ENCODE measurements at regions not wholly inside any gene's neighbourhood (a gene's known extent, or its start where the extent isn't known, plus 50 kb on each side); places are given as distances from the start of the nearest gene placed in this dataset.

DNA sequence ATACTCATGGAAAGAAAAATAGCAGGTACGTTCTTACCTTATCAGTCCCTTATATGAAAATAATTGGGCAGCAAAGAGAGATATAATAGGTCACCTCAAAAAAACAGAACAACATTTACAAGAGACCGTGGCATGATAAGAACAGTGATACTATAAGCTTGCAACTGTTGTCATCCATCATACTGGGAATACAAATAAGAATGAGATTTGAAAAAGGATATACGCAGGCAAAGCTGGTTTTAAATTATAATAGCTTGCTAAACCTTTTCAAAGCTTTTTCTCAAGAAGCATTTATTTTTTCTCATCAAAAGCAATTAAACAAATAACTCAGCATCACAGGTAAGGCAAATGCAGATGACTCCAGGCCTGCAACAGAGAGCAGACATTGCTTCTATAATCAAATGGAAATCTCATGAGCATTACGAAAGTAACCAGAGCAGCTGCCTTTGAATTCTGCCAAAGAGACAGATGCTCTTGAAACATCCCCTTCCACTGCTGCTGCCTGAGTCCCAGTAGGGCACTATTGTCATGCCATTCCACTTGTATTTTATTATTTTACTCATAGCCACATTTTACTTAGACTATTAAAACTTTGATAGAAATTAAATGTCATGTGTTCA lies 620.6 kb upstream of the GNPDA2 start:
- no peaks in the 10 kb centered on the region for H3K27me3 Mint-ChIP-seq (ENCODE audit: unreplicated experiment)
- no peaks in the 10 kb centered on the region for H3K4me1 Mint-ChIP-seq (ENCODE audit: unreplicated experiment)
- TF ChIP-seq, protein P1, sequence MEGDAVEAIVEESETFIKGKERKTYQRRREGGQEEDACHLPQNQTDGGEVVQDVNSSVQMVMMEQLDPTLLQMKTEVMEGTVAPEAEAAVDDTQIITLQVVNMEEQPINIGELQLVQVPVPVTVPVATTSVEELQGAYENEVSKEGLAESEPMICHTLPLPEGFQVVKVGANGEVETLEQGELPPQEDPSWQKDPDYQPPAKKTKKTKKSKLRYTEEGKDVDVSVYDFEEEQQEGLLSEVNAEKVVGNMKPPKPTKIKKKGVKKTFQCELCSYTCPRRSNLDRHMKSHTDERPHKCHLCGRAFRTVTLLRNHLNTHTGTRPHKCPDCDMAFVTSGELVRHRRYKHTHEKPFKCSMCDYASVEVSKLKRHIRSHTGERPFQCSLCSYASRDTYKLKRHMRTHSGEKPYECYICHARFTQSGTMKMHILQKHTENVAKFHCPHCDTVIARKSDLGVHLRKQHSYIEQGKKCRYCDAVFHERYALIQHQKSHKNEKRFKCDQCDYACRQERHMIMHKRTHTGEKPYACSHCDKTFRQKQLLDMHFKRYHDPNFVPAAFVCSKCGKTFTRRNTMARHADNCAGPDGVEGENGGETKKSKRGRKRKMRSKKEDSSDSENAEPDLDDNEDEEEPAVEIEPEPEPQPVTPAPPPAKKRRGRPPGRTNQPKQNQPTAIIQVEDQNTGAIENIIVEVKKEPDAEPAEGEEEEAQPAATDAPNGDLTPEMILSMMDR (IDR thresholded peaks at IDR 0.05), result no peak
- no peak overlapping the region for H3K27ac Mint-ChIP-seq (ENCODE audit: unreplicated experiment)
- no peaks in the 10 kb centered on the region for H3K9me3 Mint-ChIP-seq (ENCODE audit: unreplicated experiment)
- no peaks in the 10 kb centered on the region for H3K36me3 Mint-ChIP-seq (ENCODE audit: unreplicated experiment)
- H3K4me3 Mint-ChIP-seq (ENCODE audit: unreplicated experiment), result no peak overlapping the region
- no peak for DNase-seq (ENCODE audit: extremely low spot score, unreplicated experiment)

DNA sequence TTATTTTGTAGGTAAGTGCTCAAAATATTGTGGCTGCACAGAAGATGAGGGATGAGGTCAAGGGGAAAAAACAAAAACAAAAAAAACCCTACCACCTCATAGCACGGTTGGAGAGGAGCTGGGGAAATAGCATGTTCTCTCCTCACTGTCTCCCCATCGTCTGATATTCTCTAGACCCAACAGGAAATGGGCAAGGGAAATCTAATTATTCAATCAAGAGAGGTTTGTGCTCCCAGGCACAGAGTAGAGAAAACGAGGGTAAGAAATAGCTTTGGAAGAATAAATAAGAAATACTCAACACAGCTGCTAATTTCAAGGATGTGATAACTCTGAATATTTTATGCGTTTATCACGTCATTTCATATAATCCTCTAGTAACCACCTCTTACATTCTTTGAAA lies 619.2 kb upstream of the GNPDA2 start:
- Mint-ChIP-seq H3K27me3 (ENCODE audit: unreplicated experiment) (no peaks in the 10 kb centered on the region), H3K4me3 (ENCODE audit: unreplicated experiment) (no peak overlapping the region), H3K4me1 (ENCODE audit: unreplicated experiment) (no peaks in the 10 kb centered on the region), H3K36me3 (ENCODE audit: unreplicated experiment) (no peaks in the 10 kb centered on the region), H3K9me3 (ENCODE audit: unreplicated experiment) (no peaks in the 10 kb centered on the region), H3K27ac (ENCODE audit: unreplicated experiment) (no peak overlapping the region)
- TF ChIP-seq, protein P1 (IDR thresholded peaks at IDR 0.05), result no peak
- DNase-seq (ENCODE audit: extremely low spot score, unreplicated experiment), result no peak

DNA sequence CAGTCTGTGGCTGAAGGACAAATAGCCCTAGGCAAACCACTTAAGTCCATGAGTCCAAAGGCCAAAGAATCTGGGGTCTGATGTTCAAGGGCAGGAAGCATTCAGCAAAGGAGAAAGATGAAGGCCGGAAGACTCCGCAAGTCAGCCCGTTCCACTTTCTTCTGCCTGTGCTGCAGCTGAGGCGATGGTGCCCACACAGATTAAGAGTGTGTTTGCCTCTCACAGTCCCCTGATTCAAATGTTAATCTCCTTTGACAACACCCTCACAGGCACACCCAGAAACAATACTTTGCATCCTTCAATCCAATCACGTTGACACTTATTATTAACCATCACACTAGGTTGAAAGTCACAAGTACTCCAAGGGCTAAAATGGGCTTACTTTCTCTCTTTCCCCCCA lies 605.4 kb upstream of the GNPDA2 start:
- DNase-seq (ENCODE audit: extremely low spot score, unreplicated experiment), result no peak
- H3K27ac Mint-ChIP-seq (ENCODE audit: unreplicated experiment), result no peak overlapping the region
- H3K9me3 Mint-ChIP-seq (ENCODE audit: unreplicated experiment), result no peaks in the 10 kb centered on the region
- no peak overlapping the region for H3K4me3 Mint-ChIP-seq (ENCODE audit: unreplicated experiment)
- no peaks in the 10 kb centered on the region for H3K36me3 Mint-ChIP-seq (ENCODE audit: unreplicated experiment)
- H3K27me3 Mint-ChIP-seq (ENCODE audit: unreplicated experiment), result no peaks in the 10 kb centered on the region
- TF ChIP-seq, protein P1 (IDR thresholded peaks at IDR 0.05), result no peak
- no peaks in the 10 kb centered on the region for H3K4me1 Mint-ChIP-seq (ENCODE audit: unreplicated experiment)

DNA sequence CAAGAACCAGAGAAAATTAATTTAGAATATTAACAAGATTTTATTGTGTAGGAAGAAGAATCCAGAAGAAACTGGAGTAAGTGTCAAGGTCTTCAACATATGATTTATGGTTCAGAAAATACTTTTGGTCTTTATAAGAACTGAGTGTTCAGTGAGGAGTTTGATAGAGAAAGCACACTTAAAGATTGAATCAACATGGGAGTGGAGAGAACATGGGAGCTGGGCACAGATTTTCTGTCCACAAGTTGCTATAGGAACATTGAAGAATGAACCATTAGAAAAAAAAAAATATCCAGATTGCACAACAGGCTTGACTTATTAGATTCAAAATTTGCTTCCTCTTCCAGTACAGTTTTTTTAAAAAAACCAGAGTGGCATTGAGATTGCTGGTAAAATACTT lies 601.2 kb upstream of the GNPDA2 start:
- no peak overlapping the region for H3K27ac Mint-ChIP-seq (ENCODE audit: unreplicated experiment)
- no peaks in the 10 kb centered on the region for H3K9me3 Mint-ChIP-seq (ENCODE audit: unreplicated experiment)
- H3K27me3 Mint-ChIP-seq (ENCODE audit: unreplicated experiment), result no peaks in the 10 kb centered on the region
- TF ChIP-seq, protein P1 (IDR thresholded peaks at IDR 0.05), result no peak
- no peaks in the 10 kb centered on the region for H3K4me1 Mint-ChIP-seq (ENCODE audit: unreplicated experiment)
- H3K36me3 Mint-ChIP-seq (ENCODE audit: unreplicated experiment), result no peaks in the 10 kb centered on the region
- DNase-seq (ENCODE audit: extremely low spot score, unreplicated experiment), result no peak
- H3K4me3 Mint-ChIP-seq (ENCODE audit: unreplicated experiment), result no peak overlapping the region

DNA sequence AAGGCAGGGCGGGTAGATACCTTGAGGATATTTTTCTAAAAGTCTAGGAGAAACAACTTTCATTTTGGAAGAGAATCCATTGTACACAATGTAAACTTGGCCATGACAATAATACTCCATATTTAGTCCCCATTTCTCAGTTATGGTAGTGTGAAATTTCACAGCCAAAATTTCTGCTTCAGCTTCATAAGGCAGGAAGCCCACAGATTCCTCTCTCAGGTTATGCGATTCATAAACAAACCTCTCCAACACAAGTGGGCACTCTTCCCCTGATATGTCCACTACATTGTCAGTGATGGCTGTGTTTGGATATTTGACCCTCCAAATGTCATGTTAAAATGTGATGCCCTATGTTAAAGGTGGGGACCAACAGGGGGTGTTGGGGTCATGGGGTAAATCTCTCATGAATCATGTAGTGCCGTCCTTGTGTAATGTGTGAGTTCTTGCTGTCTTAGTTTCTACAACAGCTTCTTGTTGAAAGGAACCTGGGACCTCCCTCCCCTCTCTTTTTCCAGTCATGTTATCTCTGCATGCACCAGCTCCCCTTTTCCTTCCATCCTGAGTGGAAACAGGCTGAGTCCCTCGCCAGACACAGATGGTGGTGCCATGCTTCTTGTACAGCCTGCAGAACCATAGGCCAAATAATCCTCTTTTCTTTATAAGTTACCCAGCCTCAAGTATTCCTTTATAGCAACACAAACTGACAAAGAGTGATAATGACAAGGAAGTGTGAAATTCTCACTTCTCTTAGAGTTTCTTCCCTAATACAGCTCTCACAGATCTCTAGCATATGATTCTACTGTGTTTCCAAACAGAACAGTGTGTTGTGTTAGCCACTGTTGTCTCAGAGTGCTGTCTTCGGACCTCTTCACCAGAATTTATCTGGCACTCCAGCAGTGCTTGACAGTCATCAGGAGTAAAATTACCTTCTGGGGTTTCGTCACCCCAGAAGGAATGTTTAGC lies 598.4 kb upstream of the GNPDA2 start:
- no peaks in the 10 kb centered on the region for H3K27me3 Mint-ChIP-seq (ENCODE audit: unreplicated experiment)
- H3K9me3 Mint-ChIP-seq (ENCODE audit: unreplicated experiment), result peaks cover 5% of the 10 kb centered on the region
- H3K27ac Mint-ChIP-seq (ENCODE audit: unreplicated experiment), result no peak overlapping the region
- H3K36me3 Mint-ChIP-seq (ENCODE audit: unreplicated experiment), result no peaks in the 10 kb centered on the region
- no peaks in the 10 kb centered on the region for H3K4me1 Mint-ChIP-seq (ENCODE audit: unreplicated experiment)
- DNase-seq (ENCODE audit: extremely low spot score, unreplicated experiment), result no peak
- TF ChIP-seq, protein P1 (IDR thresholded peaks at IDR 0.05), result no peak
- H3K4me3 Mint-ChIP-seq (ENCODE audit: unreplicated experiment), result no peak overlapping the region

Measured in osteocyte (in vitro differentiated cells).